ENCODE measurements at regions not wholly inside any gene's neighbourhood (a gene's known extent, or its start where the extent isn't known, plus 50 kb on each side); places are given as distances from the start of the nearest gene placed in this dataset.

DNA sequence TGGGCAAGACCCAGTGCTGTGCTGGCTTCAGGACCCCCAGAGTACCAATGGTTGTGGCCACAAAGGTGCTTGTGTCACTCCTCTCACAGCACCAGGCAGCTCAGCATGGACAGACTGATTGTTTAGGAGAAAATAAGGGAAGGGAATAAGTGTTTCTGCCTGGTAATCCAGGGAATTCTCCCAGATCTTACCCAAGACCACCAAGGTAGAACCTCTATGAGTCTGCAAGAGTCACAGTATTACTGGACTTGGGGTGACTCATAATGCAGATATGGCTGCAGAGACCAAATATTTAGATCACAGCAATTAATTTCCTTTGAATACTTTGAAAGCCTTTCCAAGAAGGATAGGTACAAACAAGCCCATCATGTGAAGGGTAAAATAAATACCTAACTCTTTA lies 1178.3 kb upstream of the FLRT2 start:
- intact Hi-C loops (cut with DNase I), result no loop called here
- no peak for DNase-seq
- no peaks in the 10 kb centered on the region for H3K36me3 ChIP-seq
- H3K4me3 ChIP-seq, result no peak overlapping the region
- TF ChIP-seq EP300 (IDR thresholded peaks at IDR 0.05) (no peak), POLR2A (IDR thresholded peaks at IDR 0.05) (no peak)
- TF ChIP-seq, protein P1, sequence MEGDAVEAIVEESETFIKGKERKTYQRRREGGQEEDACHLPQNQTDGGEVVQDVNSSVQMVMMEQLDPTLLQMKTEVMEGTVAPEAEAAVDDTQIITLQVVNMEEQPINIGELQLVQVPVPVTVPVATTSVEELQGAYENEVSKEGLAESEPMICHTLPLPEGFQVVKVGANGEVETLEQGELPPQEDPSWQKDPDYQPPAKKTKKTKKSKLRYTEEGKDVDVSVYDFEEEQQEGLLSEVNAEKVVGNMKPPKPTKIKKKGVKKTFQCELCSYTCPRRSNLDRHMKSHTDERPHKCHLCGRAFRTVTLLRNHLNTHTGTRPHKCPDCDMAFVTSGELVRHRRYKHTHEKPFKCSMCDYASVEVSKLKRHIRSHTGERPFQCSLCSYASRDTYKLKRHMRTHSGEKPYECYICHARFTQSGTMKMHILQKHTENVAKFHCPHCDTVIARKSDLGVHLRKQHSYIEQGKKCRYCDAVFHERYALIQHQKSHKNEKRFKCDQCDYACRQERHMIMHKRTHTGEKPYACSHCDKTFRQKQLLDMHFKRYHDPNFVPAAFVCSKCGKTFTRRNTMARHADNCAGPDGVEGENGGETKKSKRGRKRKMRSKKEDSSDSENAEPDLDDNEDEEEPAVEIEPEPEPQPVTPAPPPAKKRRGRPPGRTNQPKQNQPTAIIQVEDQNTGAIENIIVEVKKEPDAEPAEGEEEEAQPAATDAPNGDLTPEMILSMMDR (IDR thresholded peaks at IDR 0.05), result no peak
- no peaks in the 10 kb centered on the region for H3K9me3 ChIP-seq
- H3K27me3 ChIP-seq, result no peaks in the 10 kb centered on the region
- H3K27ac ChIP-seq, result no peak overlapping the region
- H3K4me1 ChIP-seq (ENCODE audit: insufficient read depth), result no peaks in the 10 kb centered on the region

DNA sequence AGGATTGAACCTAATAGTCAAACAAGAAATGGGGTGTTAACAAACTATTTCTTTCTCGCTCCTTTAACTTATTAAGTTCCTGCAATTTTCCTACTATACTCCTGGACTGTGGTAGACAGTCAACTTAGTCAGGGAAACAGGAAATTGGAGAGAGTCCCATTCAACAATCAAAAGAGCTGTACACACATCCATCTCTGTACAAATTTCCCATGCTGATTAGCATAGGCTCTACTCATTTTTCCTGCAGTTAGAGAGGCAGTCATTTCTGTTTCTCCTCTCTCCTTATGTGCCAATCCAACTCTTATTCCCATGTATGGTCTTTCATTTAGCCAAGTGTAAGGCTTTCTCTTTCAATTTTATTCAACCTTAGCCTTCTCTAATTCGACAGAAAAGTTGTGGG lies 1168.5 kb upstream of the FLRT2 start:
- Histone ChIP-seq H3K27me3 (no peaks in the 10 kb centered on the region), H3K4me3 (no peak overlapping the region), H3K9me3 (no peaks in the 10 kb centered on the region), H3K4me1 (ENCODE audit: insufficient read depth) (no peaks in the 10 kb centered on the region), H3K27ac (no peak overlapping the region), H3K36me3 (no peaks in the 10 kb centered on the region)
- WGBS, 3 donors, result 75 to 84% (median 83%) methylated on average over 2 of the region's 2 CpGs
- TF ChIP-seq POLR2A (IDR thresholded peaks at IDR 0.05), result no peak
- TF ChIP-seq, protein P1 (IDR thresholded peaks at IDR 0.05), result no peak
- TF ChIP-seq EP300 (IDR thresholded peaks at IDR 0.05), result no peak
- intact Hi-C loops (cut with DNase I), result no loop called here
- no peak for DNase-seq

DNA sequence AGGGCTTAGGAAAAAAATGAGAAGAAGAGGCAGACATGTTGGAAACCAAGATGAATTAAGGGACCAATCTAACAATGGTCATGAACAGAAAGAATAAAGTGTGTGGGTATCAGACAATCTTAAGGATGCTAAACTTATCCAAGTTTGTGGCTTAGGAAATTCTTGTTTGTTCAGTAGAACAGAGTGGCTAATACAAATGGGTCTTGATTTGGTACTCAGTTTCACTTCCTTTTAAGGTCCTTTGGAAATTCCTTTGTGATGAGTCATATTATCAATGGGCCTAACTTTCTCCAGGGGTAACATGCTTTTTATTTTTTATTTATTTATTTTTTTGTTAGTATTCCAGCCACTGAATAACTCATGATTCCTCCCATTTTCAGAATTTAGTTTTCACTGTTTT lies 1154.7 kb upstream of the FLRT2 start:
- no peak for DNase-seq
- Histone ChIP-seq H3K36me3 (no peaks in the 10 kb centered on the region), H3K27me3 (no peaks in the 10 kb centered on the region), H3K4me3 (no peak overlapping the region), H3K9me3 (no peaks in the 10 kb centered on the region), H3K27ac (no peak overlapping the region), H3K4me1 (ENCODE audit: insufficient read depth) (no peaks in the 10 kb centered on the region)
- TF ChIP-seq POLR2A (IDR thresholded peaks at IDR 0.05), result no peak
- TF ChIP-seq, protein P1 (IDR thresholded peaks at IDR 0.05), result no peak
- no peak for TF ChIP-seq EP300 (IDR thresholded peaks at IDR 0.05)
- intact Hi-C loops (cut with DNase I), result no loop called here

DNA sequence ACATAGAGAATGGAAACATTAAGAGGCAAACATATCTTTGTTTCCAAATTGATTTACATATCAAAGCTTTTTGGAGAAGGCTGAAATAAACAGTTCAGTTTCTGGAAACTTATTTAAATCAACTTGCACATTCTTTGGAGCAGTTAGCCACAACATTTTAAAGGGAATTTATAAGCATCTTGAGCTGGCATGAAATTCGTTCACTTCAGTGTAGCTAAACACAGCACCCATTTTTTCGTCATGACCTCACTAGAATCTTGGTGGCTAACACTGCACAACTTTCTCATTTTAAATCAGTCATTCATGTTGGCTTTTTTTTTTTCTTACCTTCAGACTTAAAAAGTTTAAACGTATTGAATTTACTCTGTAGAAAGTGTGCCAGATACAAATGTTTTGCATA lies 1139.9 kb upstream of the FLRT2 start:
- DNase-seq, result no peak
- no peak overlapping the region for H3K4me3 ChIP-seq
- no peaks in the 10 kb centered on the region for H3K27me3 ChIP-seq
- WGBS, 3 donors, result 7 to 30% (median 19%) methylated on average over 3 of the region's 3 CpGs
- TF ChIP-seq EP300 (IDR thresholded peaks at IDR 0.05), result no peak
- no peak for TF ChIP-seq POLR2A (IDR thresholded peaks at IDR 0.05)
- TF ChIP-seq, protein P1 (IDR thresholded peaks at IDR 0.05), result no peak
- intact Hi-C loops (cut with DNase I), result no loop called here
- H3K27ac ChIP-seq, result no peak overlapping the region
- peaks cover 1% of the 10 kb centered on the region for H3K4me1 ChIP-seq (ENCODE audit: insufficient read depth)
- no peaks in the 10 kb centered on the region for H3K36me3 ChIP-seq
- H3K9me3 ChIP-seq, result no peaks in the 10 kb centered on the region

DNA sequence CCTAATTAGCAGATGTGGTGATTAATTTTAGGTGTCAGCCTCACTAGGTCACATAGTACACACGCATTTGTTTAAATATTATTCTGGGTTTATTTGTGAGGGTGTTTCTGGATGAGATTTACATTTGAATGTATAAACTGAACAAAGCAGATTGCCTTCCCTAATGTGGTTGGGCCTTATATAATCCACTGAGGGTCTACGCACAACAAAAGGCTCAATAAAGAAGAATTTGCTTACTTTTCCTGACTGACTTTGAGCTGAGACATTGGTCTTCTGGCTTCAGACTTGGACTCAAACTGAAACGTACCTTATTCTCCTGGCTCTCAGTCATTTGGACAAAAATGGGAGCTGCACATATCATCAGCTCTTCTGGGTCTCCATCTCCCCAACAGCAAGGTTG lies 1132.3 kb upstream of the FLRT2 start:
- no peak overlapping the region for H3K4me3 ChIP-seq
- no peak for DNase-seq
- no peaks in the 10 kb centered on the region for H3K4me1 ChIP-seq (ENCODE audit: insufficient read depth)
- intact Hi-C loops (cut with DNase I), result no loop called here
- H3K36me3 ChIP-seq, result no peaks in the 10 kb centered on the region
- H3K9me3 ChIP-seq, result no peaks in the 10 kb centered on the region
- H3K27ac ChIP-seq, result no peak overlapping the region
- TF ChIP-seq EP300 (IDR thresholded peaks at IDR 0.05), result no peak
- TF ChIP-seq, protein P1 (IDR thresholded peaks at IDR 0.05), result no peak
- no peak for TF ChIP-seq POLR2A (IDR thresholded peaks at IDR 0.05)
- WGBS, 3 donors, result 89 to 95% (median 92%) methylated on average over 3 of the region's 3 CpGs
- no peaks in the 10 kb centered on the region for H3K27me3 ChIP-seq

All from ovary (tissue), 7 donors.